ENCODE measurements at regions not wholly inside any gene's neighbourhood (a gene's known extent, or its start where the extent isn't known, plus 50 kb on each side); places are given as distances from the start of the nearest gene placed in this dataset.
A peak's percentile ranks its signal among the peaks of the same experiment; 100 is the strongest.

- H3K9ac ChIP-seq (ENCODE audit: insufficient read depth, low read depth, low read length), result no peak overlapping the region
- H3K4me2 ChIP-seq (ENCODE audit: low read depth, low read length), result no peak overlapping the region
- peaks cover 0 to 5% of the 10 kb centered on the region in 2 experiments; a peak in 1 of 5 replicates for H3K27me3 ChIP-seq (ENCODE audit: control insufficient read depth in 1 of 2, insufficient read depth in 2 of 2, low read length in 2 of 2)
- DNase-seq (ENCODE audit: low spot score) (peak; percentile 9), FAIRE-seq (no peak), ATAC-seq (peak; percentile 83)
- H3K9me3 ChIP-seq (ENCODE audit: low read length), result no peaks in the 10 kb centered on the region
- in situ Hi-C loops (cut with HindIII; ENCODE audit: extremely low pct_ligation_motif_present, low pct_unique_long_range_greater_than_20kb) (no loop called here), intact Hi-C loops (cut with micrococcal nuclease; ENCODE audit: unreplicated experiment) (no loop called here)
- no peak overlapping the region for H3K4me3 ChIP-seq (replicated peaks in 1 of 3; ENCODE audit: insufficient read depth in 1 of 3, low read depth in 2 of 3, low read length in 3 of 3)
- POLR2A ChIA-PET, result no interaction called here
- no peak overlapping the region for H2AFZ ChIP-seq (ENCODE audit: low read length)
- CTCF ChIA-PET (ENCODE audit: low intra/inter-chr PET ratio, low total read pairs), result no interaction called here
- no peaks in the 10 kb centered on the region for H4K20me1 ChIP-seq (ENCODE audit: insufficient read depth, low read length)
- WGBS (ENCODE audit: low lambda C conversion rate), result 5% methylated on average over 6 of the region's 6 CpGs
- no peaks in the 10 kb centered on the region for H3K79me2 ChIP-seq (ENCODE audit: insufficient read depth, low read length)
- no peak overlapping the region for H3K27ac ChIP-seq (ENCODE audit: extremely low read length, insufficient read depth, low read length)
- H3K4me1 ChIP-seq (ENCODE audit: insufficient read depth, low read length), result peaks cover 10% of the 10 kb centered on the region
- H3K36me3 ChIP-seq (replicated peaks in 1 of 2; ENCODE audit: control insufficient read depth in 1 of 2, insufficient read depth in 2 of 2, low read length in 2 of 2), result no peaks in the 10 kb centered on the region
- no TSS peak for BruUV-seq (replicated peaks)
- TF ChIP-seq FOXK1 (CRISPR knock-in tag; IDR thresholded peaks at IDR 0.05; ENCODE audit: borderline replicate concordance, low read depth) (peak; percentile 50; the same call in 1 of the 2 replicates), ATF7 (IDR thresholded peaks at IDR 0.05) (no peak), ATF7 (CRISPR knock-in tag; IDR thresholded peaks at IDR 0.05) (no peak), NR2F2 (IDR thresholded peaks at IDR 0.05; ENCODE audit: borderline replicate concordance, low read depth) (peak; percentile 72), BCL6 (CRISPR knock-in tag; IDR thresholded peaks at IDR 0.05) (peak; percentile 83), NFATC3 (CRISPR knock-in tag; IDR thresholded peaks at IDR 0.05) (no peak), ZNF839 (CRISPR knock-in tag; IDR thresholded peaks at IDR 0.05; ENCODE audit: borderline replicate concordance) (no peak), SALL1 (CRISPR knock-in tag; IDR thresholded peaks at IDR 0.05) (peak; percentile 18; the same call in 1 of the 2 replicates), TCF12 (IDR thresholded peaks at IDR 0.05) (no peak), TCF12 (CRISPR knock-in tag; IDR thresholded peaks at IDR 0.05) (no peak), ZNF335 (CRISPR knock-in tag; IDR thresholded peaks at IDR 0.05) (no peak), CEBPG (CRISPR knock-in tag; IDR thresholded peaks at IDR 0.05) (peak; percentile 40), FOXP4 (CRISPR knock-in tag; IDR thresholded peaks at IDR 0.05) (peak; percentile 30; the same call in 1 of the 2 replicates), NONO (IDR thresholded peaks at IDR 0.05) (no peak), NONO (CRISPR knock-in tag; conservative IDR thresholded peaks at IDR 0.05) (no peak), SOX13 (IDR thresholded peaks at IDR 0.05) (peak; percentile 69), SOX13 (CRISPR knock-in tag; conservative IDR thresholded peaks at IDR 0.05 in 1 of 2, IDR thresholded peaks at IDR 0.05 in 1 of 2) (peak in 1 of 2 experiments; percentile 85; a peak in 2 of 4 replicates), KDM2A (CRISPR knock-in tag; IDR thresholded peaks at IDR 0.05; ENCODE audit: borderline replicate concordance, low read depth) (no peak), RARA (CRISPR knock-in tag; IDR thresholded peaks at IDR 0.05) (peak; percentile 74), NR2F6 (IDR thresholded peaks at IDR 0.05) (peak; percentile 51), NR2F6 (CRISPR knock-in tag; IDR thresholded peaks at IDR 0.05) (no peak)
- TF ChIP-seq, protein P1, sequence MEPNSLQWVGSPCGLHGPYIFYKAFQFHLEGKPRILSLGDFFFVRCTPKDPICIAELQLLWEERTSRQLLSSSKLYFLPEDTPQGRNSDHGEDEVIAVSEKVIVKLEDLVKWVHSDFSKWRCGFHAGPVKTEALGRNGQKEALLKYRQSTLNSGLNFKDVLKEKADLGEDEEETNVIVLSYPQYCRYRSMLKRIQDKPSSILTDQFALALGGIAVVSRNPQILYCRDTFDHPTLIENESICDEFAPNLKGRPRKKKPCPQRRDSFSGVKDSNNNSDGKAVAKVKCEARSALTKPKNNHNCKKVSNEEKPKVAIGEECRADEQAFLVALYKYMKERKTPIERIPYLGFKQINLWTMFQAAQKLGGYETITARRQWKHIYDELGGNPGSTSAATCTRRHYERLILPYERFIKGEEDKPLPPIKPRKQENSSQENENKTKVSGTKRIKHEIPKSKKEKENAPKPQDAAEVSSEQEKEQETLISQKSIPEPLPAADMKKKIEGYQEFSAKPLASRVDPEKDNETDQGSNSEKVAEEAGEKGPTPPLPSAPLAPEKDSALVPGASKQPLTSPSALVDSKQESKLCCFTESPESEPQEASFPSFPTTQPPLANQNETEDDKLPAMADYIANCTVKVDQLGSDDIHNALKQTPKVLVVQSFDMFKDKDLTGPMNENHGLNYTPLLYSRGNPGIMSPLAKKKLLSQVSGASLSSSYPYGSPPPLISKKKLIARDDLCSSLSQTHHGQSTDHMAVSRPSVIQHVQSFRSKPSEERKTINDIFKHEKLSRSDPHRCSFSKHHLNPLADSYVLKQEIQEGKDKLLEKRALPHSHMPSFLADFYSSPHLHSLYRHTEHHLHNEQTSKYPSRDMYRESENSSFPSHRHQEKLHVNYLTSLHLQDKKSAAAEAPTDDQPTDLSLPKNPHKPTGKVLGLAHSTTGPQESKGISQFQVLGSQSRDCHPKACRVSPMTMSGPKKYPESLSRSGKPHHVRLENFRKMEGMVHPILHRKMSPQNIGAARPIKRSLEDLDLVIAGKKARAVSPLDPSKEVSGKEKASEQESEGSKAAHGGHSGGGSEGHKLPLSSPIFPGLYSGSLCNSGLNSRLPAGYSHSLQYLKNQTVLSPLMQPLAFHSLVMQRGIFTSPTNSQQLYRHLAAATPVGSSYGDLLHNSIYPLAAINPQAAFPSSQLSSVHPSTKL (CRISPR knock-in tag; IDR thresholded peaks at IDR 0.05), result peak; percentile 72
These were observed 160.9 kb upstream of the IVNS1ABP start for GRCh38 chr1:185477638-185478580.
